ENCODE measurements at regions not wholly inside any gene's neighbourhood (a gene's known extent, or its start where the extent isn't known, plus 50 kb on each side); places are given as distances from the start of the nearest gene placed in this dataset.
"Not testable (repeated sequence)": the region's sequence is repeated elsewhere in the genome, so short reads cannot be mapped to it uniquely, and the experiment has no call there.

DNA sequence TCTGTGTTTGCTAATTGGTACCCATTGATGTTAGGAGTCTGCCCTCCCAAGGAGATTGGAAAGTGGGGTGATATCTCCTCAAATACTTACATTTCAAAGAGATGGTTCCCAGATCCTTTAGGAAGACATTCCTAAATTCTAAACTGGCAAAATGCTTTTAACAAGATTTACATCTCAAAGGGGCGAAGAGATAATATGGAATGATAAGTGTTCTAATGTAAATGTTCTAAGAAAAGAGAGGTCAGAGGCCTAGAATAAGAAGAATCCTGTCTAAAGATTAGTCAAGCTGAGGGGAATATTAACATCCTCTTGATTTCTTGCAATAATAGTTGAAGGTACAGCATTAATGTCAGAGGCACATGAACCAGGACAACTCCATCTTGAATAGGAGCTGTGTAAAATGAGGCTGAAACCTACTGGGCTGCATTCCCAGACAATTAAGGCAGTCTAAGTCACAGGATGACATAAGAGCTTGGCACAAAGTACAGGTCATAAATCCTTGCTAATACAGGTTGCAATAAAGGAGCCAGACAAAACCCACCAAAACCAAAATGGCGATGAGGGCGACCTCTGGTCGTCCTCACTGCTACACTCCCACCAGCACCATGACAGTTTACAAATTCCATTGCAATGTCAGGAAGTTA, 2248.1 kb downstream of the ARAP2 start:
- Histone ChIP-seq H3K27me3 (ENCODE audit: control insufficient read depth, insufficient read depth, low read length) (no peaks in the 10 kb centered on the region), H3K36me3 (ENCODE audit: insufficient read depth, low read length) (no peaks in the 10 kb centered on the region), H3K9me3 (replicated peaks; ENCODE audit: low read length) (no peaks in the 10 kb centered on the region), H3K9ac (ENCODE audit: low read depth, low read length) (no peak overlapping the region), H3K4me3 (ENCODE audit: low read length) (no peak overlapping the region), H3K4me1 (ENCODE audit: control insufficient read depth, insufficient read depth, low read length) (no peaks in the 10 kb centered on the region), H3K4me2 (ENCODE audit: low read length) (no peak overlapping the region)

DNA sequence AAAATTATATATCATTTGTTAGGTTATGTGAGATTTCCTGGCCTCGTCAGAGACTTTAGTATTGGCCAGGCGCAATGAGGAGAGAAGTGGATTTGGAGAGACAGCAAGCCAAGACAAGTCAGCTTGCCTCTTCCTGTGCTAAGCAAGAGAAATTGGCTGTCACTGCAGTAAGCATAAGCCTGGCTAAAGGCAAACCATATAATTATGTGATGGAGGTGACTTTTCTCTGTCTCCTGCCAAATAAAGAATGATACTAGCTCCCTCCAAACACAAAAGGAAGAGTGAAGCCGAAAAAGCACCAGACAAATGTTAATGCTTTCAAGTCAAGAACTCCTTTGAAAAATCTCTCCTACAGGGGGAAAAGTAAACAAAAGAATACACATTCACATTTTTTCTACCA, 2246.0 kb downstream of the ARAP2 start:
- Histone ChIP-seq H3K4me2 (ENCODE audit: low read length) (no peak overlapping the region), H3K9ac (ENCODE audit: low read depth, low read length) (no peak overlapping the region), H3K36me3 (ENCODE audit: insufficient read depth, low read length) (no peaks in the 10 kb centered on the region), H3K4me1 (ENCODE audit: control insufficient read depth, insufficient read depth, low read length) (no peaks in the 10 kb centered on the region), H3K9me3 (replicated peaks; ENCODE audit: low read length) (no peaks in the 10 kb centered on the region), H3K4me3 (ENCODE audit: low read length) (no peak overlapping the region), H3K27me3 (ENCODE audit: control insufficient read depth, insufficient read depth, low read length) (no peaks in the 10 kb centered on the region)

DNA sequence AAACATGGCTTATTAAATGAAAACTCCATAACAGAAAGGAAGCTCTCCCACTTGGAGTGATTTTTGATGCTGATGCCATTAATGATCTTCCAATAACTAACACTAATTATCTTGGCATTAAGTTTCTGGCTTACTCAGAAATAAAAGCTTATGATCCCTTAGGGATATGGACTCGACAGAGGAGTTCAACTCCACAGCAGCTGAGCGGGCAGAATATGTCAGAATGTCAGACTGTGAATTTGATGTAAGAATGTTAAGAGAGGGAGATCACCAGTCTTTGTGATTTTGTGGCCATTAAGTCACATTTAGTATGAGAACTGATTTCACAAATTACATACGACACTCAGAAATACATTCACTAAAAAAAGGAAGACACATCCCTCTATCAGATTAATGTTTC, 2244.0 kb downstream of the ARAP2 start:
- Histone ChIP-seq H3K4me2 (ENCODE audit: low read length) (no peak overlapping the region), H3K9ac (ENCODE audit: low read depth, low read length) (no peak overlapping the region), H3K27me3 (ENCODE audit: control insufficient read depth, insufficient read depth, low read length) (no peaks in the 10 kb centered on the region), H3K36me3 (ENCODE audit: insufficient read depth, low read length) (no peaks in the 10 kb centered on the region), H3K9me3 (replicated peaks; ENCODE audit: low read length) (no peaks in the 10 kb centered on the region), H3K4me3 (ENCODE audit: low read length) (no peak overlapping the region), H3K4me1 (ENCODE audit: control insufficient read depth, insufficient read depth, low read length) (no peaks in the 10 kb centered on the region)

DNA sequence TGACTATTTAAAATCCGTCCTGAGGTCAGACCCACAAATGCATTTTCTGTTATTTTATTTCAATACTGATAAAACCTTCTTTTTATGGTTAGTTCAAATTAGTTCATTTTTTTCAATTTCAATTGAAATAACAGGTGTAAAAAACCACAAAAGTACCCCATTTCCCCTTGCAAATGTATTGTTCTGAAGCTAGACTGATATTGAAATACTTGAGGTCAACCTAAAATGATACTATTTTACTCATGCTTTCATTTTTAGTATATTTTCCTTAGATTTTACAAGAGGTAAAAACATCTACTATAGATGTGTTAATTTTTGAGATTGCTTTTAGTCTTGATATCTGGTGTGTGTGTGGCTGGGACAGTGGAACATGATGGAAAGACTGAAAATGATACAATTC, 2237.8 kb downstream of the ARAP2 start:
- not testable (repeated sequence) for H3K4me2 ChIP-seq (ENCODE audit: low read length); H3K27me3 ChIP-seq (ENCODE audit: control insufficient read depth, insufficient read depth, low read length); H3K9ac ChIP-seq (ENCODE audit: low read depth, low read length); H3K36me3 ChIP-seq (ENCODE audit: insufficient read depth, low read length); H3K4me1 ChIP-seq (ENCODE audit: control insufficient read depth, insufficient read depth, low read length); H3K4me3 ChIP-seq (ENCODE audit: low read length); H3K9me3 ChIP-seq (replicated peaks; ENCODE audit: low read length)

DNA sequence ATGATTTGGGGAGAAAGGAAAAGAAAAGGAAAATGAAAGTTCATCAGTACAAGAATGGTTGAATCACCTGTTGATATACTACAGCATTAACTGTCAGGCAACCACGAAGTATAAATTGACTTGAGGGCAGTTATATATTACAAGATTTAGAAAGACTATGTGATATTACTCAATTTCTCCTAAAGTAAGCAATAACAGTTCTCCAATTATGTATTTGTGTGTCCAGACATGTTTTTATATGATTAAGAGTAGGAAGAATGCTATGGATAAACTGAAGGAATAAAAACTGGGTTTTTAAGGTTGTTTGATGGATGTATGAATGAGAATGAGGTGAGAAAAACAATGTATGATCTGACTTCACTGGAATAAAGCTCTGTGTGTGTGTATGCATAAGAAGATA, 2234.4 kb downstream of the ARAP2 start:
- Histone ChIP-seq H3K36me3 (ENCODE audit: insufficient read depth, low read length) (no peaks in the 10 kb centered on the region), H3K4me2 (ENCODE audit: low read length) (no peak overlapping the region), H3K4me1 (ENCODE audit: control insufficient read depth, insufficient read depth, low read length) (no peaks in the 10 kb centered on the region), H3K9ac (ENCODE audit: low read depth, low read length) (no peak overlapping the region), H3K4me3 (ENCODE audit: low read length) (no peak overlapping the region), H3K9me3 (replicated peaks; ENCODE audit: low read length) (no peaks in the 10 kb centered on the region), H3K27me3 (ENCODE audit: control insufficient read depth, insufficient read depth, low read length) (no peaks in the 10 kb centered on the region)

DNA sequence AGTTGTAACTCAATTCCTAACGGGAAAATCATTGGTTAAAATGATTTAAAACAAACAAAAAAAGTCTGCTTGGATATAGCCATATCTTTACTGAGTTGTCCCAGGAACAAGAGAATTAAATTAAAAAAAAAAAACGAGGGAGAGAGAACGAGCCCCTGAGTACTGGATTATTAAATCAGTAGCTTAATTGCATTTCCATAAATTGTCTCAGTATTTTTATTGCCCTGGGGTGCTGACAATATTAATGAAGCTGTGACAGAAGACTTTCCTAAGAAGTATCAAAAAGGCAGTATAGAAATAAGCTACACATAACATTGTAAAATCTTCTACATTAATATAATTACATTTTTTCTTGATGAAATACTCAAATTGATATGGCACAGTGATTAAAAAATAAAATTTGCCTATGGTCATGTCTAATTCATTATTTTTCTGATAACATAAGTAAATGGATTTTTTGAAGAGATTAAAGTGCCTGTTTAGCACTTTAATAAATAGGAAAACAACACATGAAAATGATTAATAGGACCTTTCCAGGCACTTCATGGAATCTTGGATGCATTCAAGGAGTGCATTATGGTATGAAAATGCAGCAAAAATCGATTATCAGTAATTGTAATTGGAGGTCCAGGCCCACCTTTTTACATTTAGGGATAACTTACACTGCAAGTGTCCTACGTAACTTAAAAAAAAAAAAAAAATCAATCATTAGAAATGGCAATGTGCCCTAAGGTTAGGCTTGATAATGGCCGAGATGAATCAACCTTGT, 2233.4 kb downstream of the ARAP2 start:
- no peak overlapping the region for H3K9ac ChIP-seq (ENCODE audit: low read depth, low read length)
- H3K4me3 ChIP-seq (ENCODE audit: low read length), result no peak overlapping the region
- H3K9me3 ChIP-seq (replicated peaks; ENCODE audit: low read length), result no peaks in the 10 kb centered on the region
- H3K4me1 ChIP-seq (ENCODE audit: control insufficient read depth, insufficient read depth, low read length), result no peaks in the 10 kb centered on the region
- H3K4me2 ChIP-seq (ENCODE audit: low read length), result no peak overlapping the region
- H3K27me3 ChIP-seq (ENCODE audit: control insufficient read depth, insufficient read depth, low read length), result no peaks in the 10 kb centered on the region
- H3K36me3 ChIP-seq (ENCODE audit: insufficient read depth, low read length), result no peaks in the 10 kb centered on the region

DNA sequence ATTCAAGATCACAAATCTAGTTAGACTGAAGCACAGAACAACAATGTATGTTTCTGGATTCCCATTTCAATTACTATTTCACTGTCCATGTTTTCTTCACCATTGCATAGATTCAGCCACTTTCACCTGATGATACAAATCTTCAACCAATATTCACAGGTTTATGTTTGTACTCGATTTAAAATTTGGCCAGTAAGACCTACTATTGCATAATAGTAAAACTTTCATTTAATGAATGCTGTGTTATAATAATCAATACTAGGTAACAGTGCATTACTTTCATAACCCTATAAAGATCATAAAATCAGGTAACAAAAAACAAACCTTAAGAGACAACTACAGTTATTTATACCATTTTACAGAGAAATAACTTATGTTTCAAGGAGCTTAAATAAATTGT, 2209.1 kb downstream of the ARAP2 start:
- no peak overlapping the region for H3K4me3 ChIP-seq (ENCODE audit: low read length)
- no peak overlapping the region for H3K4me2 ChIP-seq (ENCODE audit: low read length)
- H3K27me3 ChIP-seq (ENCODE audit: control insufficient read depth, insufficient read depth, low read length), result no peaks in the 10 kb centered on the region

DNA sequence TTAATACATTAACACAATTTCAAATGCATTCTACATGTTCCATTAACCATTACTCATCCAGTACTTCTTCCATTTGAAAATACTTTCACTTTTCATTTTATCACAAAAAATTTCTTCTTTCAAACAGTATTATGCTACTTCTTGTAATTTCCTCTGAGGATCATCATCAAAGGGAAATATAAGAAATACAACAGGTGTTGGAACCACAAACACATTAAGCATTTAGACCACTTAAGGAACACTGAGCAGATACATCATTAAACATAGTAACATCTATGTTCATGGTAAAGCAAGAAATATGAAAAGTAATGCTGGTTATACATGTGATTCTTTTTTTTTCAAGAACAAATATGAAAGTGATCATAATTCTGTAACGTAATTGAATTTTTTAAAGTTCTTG, 2207.0 kb downstream of the ARAP2 start:
- Histone ChIP-seq H3K9ac (ENCODE audit: low read depth, low read length) (no peak overlapping the region), H3K4me2 (ENCODE audit: low read length) (no peak overlapping the region), H3K27me3 (ENCODE audit: control insufficient read depth, insufficient read depth, low read length) (no peaks in the 10 kb centered on the region), H3K9me3 (replicated peaks; ENCODE audit: low read length) (no peaks in the 10 kb centered on the region), H3K4me1 (ENCODE audit: control insufficient read depth, insufficient read depth, low read length) (no peaks in the 10 kb centered on the region), H3K4me3 (ENCODE audit: low read length) (no peak overlapping the region), H3K36me3 (ENCODE audit: insufficient read depth, low read length) (no peaks in the 10 kb centered on the region)

More for the DNA sequence above, 2209.1 kb downstream of the ARAP2 start:
- no peaks in the 10 kb centered on the region for H3K36me3 ChIP-seq (ENCODE audit: insufficient read depth, low read length)
- H3K9ac ChIP-seq (ENCODE audit: low read depth, low read length), result no peak overlapping the region
- no peaks in the 10 kb centered on the region for H3K4me1 ChIP-seq (ENCODE audit: control insufficient read depth, insufficient read depth, low read length)
- no peaks in the 10 kb centered on the region for H3K9me3 ChIP-seq (replicated peaks; ENCODE audit: low read length)

DNA sequence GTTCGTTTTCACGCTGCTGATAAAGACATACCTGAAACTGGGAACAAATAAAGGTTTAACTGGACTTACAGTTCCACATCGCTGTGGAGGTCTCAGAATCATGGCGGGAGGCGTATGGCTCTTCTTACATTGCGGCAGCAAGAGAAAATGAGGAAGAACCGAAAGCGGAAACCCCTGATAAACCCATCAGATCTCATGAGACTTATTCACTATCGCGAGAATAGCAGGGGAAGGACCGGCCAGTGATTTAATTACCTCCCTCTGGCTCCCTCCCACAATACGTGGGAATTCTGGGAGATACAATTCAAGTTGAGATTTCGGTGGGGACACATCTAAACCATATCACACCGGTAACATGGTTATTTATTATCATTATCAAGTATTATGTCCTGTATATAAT, 2204.5 kb downstream of the ARAP2 start:
- H3K27me3 ChIP-seq (ENCODE audit: control insufficient read depth, insufficient read depth, low read length), result no peaks in the 10 kb centered on the region
- no peak overlapping the region for H3K4me3 ChIP-seq (ENCODE audit: low read length)
- no peaks in the 10 kb centered on the region for H3K36me3 ChIP-seq (ENCODE audit: insufficient read depth, low read length)
- no peaks in the 10 kb centered on the region for H3K4me1 ChIP-seq (ENCODE audit: control insufficient read depth, insufficient read depth, low read length)
- no peaks in the 10 kb centered on the region for H3K9me3 ChIP-seq (replicated peaks; ENCODE audit: low read length)
- no peak overlapping the region for H3K9ac ChIP-seq (ENCODE audit: low read depth, low read length)
- H3K4me2 ChIP-seq (ENCODE audit: low read length), result no peak overlapping the region

DNA sequence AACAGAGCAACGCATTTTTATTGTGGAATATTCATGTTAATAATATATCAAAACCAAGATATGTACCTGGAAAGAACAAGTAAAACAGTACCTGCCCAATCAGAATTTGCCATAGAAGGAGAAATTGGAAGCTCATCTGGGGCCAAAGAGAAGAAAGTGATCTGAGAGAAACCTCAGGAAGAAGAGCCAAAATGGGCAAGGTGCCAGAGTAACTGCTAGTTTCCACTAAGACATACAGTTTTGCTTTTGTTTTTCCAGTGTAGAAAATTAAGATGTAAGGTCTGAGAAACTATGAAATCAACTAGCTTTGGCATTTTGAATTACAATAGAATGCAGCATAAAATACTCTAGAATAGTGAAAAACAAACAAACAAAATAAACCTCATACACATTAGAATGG, 2201.2 kb downstream of the ARAP2 start:
- no peaks in the 10 kb centered on the region for H3K27me3 ChIP-seq (ENCODE audit: control insufficient read depth, insufficient read depth, low read length)
- H3K4me3 ChIP-seq (ENCODE audit: low read length), result no peak overlapping the region
- H3K36me3 ChIP-seq (ENCODE audit: insufficient read depth, low read length), result no peaks in the 10 kb centered on the region
- H3K4me2 ChIP-seq (ENCODE audit: low read length), result no peak overlapping the region
- H3K4me1 ChIP-seq (ENCODE audit: control insufficient read depth, insufficient read depth, low read length), result no peaks in the 10 kb centered on the region
- H3K9ac ChIP-seq (ENCODE audit: low read depth, low read length), result no peak overlapping the region
- no peaks in the 10 kb centered on the region for H3K9me3 ChIP-seq (replicated peaks; ENCODE audit: low read length)

DNA sequence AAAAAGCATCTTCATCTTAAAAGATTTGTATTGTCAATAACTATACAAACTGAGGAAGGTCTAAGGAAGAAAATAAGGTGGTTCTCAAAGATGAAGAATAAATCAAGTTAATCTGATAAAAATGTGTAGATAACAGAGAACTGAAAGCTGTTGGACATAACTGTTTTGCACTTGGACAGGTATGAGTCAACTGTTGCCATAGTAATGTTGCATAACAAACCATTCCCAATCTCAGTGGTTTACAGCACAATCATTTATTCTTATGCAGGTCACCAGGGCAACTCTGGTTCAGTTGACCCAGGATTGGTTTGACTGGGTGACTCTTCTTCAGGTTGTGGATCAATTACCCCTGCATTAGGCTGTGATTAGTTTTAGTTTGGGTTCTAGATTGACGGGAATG, 2197.7 kb downstream of the ARAP2 start:
- Histone ChIP-seq H3K27me3 (ENCODE audit: control insufficient read depth, insufficient read depth, low read length) (no peaks in the 10 kb centered on the region), H3K9ac (ENCODE audit: low read depth, low read length) (no peak overlapping the region), H3K4me3 (ENCODE audit: low read length) (no peak overlapping the region), H3K4me1 (ENCODE audit: control insufficient read depth, insufficient read depth, low read length) (no peaks in the 10 kb centered on the region), H3K36me3 (ENCODE audit: insufficient read depth, low read length) (no peaks in the 10 kb centered on the region), H3K4me2 (ENCODE audit: low read length) (no peak overlapping the region), H3K9me3 (replicated peaks; ENCODE audit: low read length) (no peaks in the 10 kb centered on the region)

DNA sequence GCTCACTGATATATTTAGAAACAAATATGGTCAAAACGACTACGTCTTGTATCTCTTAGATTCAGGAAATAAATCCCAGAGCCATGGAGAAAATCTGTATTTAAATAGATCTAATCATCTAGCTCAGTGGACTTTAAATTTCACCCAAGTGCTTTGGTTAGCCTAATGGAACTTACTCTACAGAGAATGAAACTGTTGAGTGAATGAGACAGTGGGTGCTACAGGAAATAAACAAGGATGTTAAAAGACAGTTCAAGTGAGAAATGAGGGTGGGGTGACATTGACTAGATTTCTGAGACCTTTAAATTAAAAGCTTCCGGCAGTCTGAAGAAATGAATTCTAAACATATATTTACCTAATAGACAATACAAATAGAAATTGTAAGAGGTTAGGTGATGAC, 2197.0 kb downstream of the ARAP2 start:
- Histone ChIP-seq H3K4me1 (ENCODE audit: control insufficient read depth, insufficient read depth, low read length) (no peaks in the 10 kb centered on the region), H3K27me3 (ENCODE audit: control insufficient read depth, insufficient read depth, low read length) (no peaks in the 10 kb centered on the region), H3K4me2 (ENCODE audit: low read length) (no peak overlapping the region), H3K36me3 (ENCODE audit: insufficient read depth, low read length) (no peaks in the 10 kb centered on the region), H3K9me3 (replicated peaks; ENCODE audit: low read length) (no peaks in the 10 kb centered on the region), H3K9ac (ENCODE audit: low read depth, low read length) (no peak overlapping the region), H3K4me3 (ENCODE audit: low read length) (no peak overlapping the region)
